Endothelial cell of umbilical vein (primary cell): ENCODE measurements at regions not wholly inside any gene's neighbourhood (a gene's known extent, or its start where the extent isn't known, plus 50 kb on each side); places are given as distances from the start of the nearest gene placed in this dataset.

Experiments used
- BruUV-seq: library from RNA; stranded (reverse); fragments of 400-500 nt; replicated peaks from 2 replicates; lab custom pipeline; 2021; lab: Mats Ljungman, UMichigan
- CTCF ChIA-PET: fragments of 300-600, 350-600 bp; sonication (Branson Sonifier 250); formaldehyde crosslinking; loops from one replicate; lab custom pipeline; 2021; ENCODE audit warnings: antibody characterized with exemption, inconsistent platforms; lab: Charles Lee
- POLR2A ChIA-PET: fragments of 300-600, 350-600 bp; sonication (Branson Sonifier 250); formaldehyde crosslinking; loops from one replicate; lab custom pipeline; 2021; ENCODE audit warnings: antibody characterized with exemption, inconsistent platforms; lab: Charles Lee
- DNase-seq: peaks from one replicate; pipeline ENCODE4 v3.0.0-alpha.2; 2011; ENCODE audit warnings: low read depth, low spot score
- FAIRE-seq: peaks from 2 replicates; lab custom pipeline; 2011; peaks lifted over from hg19 to GRCh38; lab: Jason Lieb, UNC
- H2AFZ ChIP-seq: 2 replicates; pipeline ENCODE4 v1.6.0; 2012; ENCODE audit warnings: low read depth, low read length, control low read depth, inconsistent platforms
- H3K27ac ChIP-seq: 2 replicates; pipeline ENCODE4 v1.5.1; 2011; ENCODE audit warnings: low read depth, mild to moderate bottlenecking, control low read depth, low read length, moderate library complexity; ENCODE audit not compliant: insufficient read depth
- H3K27me3 ChIP-seq, 2 experiments: 2 replicates each; pipeline versions ENCODE4 v1.6.0 to v1.6.1; 2011; ENCODE audit warnings: low read length in 2 of 2, mixed read lengths in 1 of 2; ENCODE audit not compliant: control insufficient read depth in 2 of 2, insufficient read depth in 2 of 2
- H3K36me3 ChIP-seq, 2 experiments: 2 replicates in 1 of 2; 3 replicates in 1 of 2; pipeline ENCODE4 v1.5.1; 2011; ENCODE audit warnings: low read length in 2 of 2, mild to moderate bottlenecking in 1 of 2, moderate library complexity in 1 of 2; ENCODE audit not compliant: control insufficient read depth in 2 of 2, insufficient read depth in 2 of 2; ENCODE audit errors: extremely low read depth in 1 of 2
- H3K4me1 ChIP-seq: 3 replicates; pipeline ENCODE4 v1.5.1; 2011; ENCODE audit warnings: mild to moderate bottlenecking, low read length; ENCODE audit not compliant: control insufficient read depth, insufficient read depth; ENCODE audit errors: extremely low read depth
- H3K4me2 ChIP-seq: 2 replicates; pipeline ENCODE4 v1.6.1; 2011; ENCODE audit warnings: low read length, control low read depth, mixed read lengths; ENCODE audit not compliant: insufficient read depth
- H3K4me3 ChIP-seq, 3 experiments: fragments of 200-600 bp in 1 of 3; sonication (generic), shearing (Covaris generic) in 1 of 3; replicated peaks in 1 of 3; 2 replicates each; pipeline ENCODE4 v1.5.1; 2011 to 2016; ENCODE audit warnings: control low read depth in 3 of 3, low read length in 3 of 3, mild to moderate bottlenecking in 2 of 3, inconsistent platforms in 1 of 3, low read depth in 1 of 3, moderate library complexity in 1 of 3; ENCODE audit not compliant: insufficient read depth in 1 of 3
- H3K79me2 ChIP-seq: 2 replicates; pipeline ENCODE4 v1.6.0; 2012; ENCODE audit warnings: low read length, inconsistent platforms; ENCODE audit not compliant: control insufficient read depth, insufficient read depth
- H3K9ac ChIP-seq: replicated peaks from 2 replicates; pipeline ENCODE3; 2011; ENCODE audit warnings: low read length, control low read depth; ENCODE audit not compliant: insufficient read depth; ENCODE audit errors: extremely low read depth
- H3K9me1 ChIP-seq: replicated peaks from 3 replicates; pipeline ENCODE4 v1.6.0; 2011; ENCODE audit warnings: mild to moderate bottlenecking, low read length; ENCODE audit not compliant: control insufficient read depth, insufficient read depth; ENCODE audit errors: extremely low read depth
- H3K9me3 ChIP-seq: replicated peaks from 2 replicates; pipeline ENCODE4 v1.5.1; 2012; ENCODE audit warnings: low read length, inconsistent platforms; ENCODE audit not compliant: control insufficient read depth, insufficient read depth
- H4K20me1 ChIP-seq: replicated peaks from 2 replicates; pipeline ENCODE3; 2011; ENCODE audit warnings: mild to moderate bottlenecking, low read length; ENCODE audit not compliant: control insufficient read depth, insufficient read depth; ENCODE audit errors: extremely low read depth
- CTCF ChIP-seq, 2 donors: IDR thresholded peaks; 1 replicate in 1 of 2; 2 replicates in 1 of 2; pipeline ENCODE4 v1.5.1; 2011; ENCODE audit warnings: low read length in 2 of 2, mild to moderate bottlenecking in 2 of 2, moderate library complexity in 2 of 2, control low read depth in 1 of 2, inconsistent platforms in 1 of 2, low read depth in 1 of 2; ENCODE audit not compliant: insufficient read depth in 1 of 2; ENCODE audit errors: extremely low read depth in 1 of 2
- FOS ChIP-seq: IDR thresholded peaks from 2 replicates; pipeline ENCODE4 v1.6.1; 2011; ENCODE audit warnings: mild to moderate bottlenecking, low read length, moderate library complexity, borderline replicate concordance; ENCODE audit not compliant: insufficient read depth
- GATA2 ChIP-seq: IDR thresholded peaks from 2 replicates; pipeline ENCODE4 v1.7.0; 2011; ENCODE audit warnings: low read depth, mild to moderate bottlenecking, moderate library complexity, mixed read lengths, low read length; ENCODE audit not compliant: insufficient read length, insufficient read depth
- JUN ChIP-seq: IDR thresholded peaks from 2 replicates; pipeline ENCODE4 v1.6.1; 2011; ENCODE audit warnings: borderline replicate concordance, low read depth; ENCODE audit not compliant: insufficient read length, insufficient read depth
- MYC ChIP-seq: IDR thresholded peaks from one replicate; pipeline ENCODE4 v1.6.1; 2011; ENCODE audit warnings: mild to moderate bottlenecking, low read depth, low read length
- POLR2A ChIP-seq: IDR thresholded peaks from 2 replicates; pipeline ENCODE4 v1.6.1; 2012; ENCODE audit warnings: low read depth, mild to moderate bottlenecking, control low read depth, low read length
- POLR2AphosphoS5 ChIP-seq: IDR thresholded peaks from 2 replicates; pipeline ENCODE4 v1.6.1; 2012; ENCODE audit warnings: low read depth, mild to moderate bottlenecking, control low read depth, low read length, moderate library complexity; ENCODE audit not compliant: insufficient read depth
- dilution Hi-C: fragments of 300-500 bp; cut with MboI; formaldehyde crosslinking; loops from one replicate; pipeline ENCODE4 v1.15.0; 2019; ENCODE audit warnings: low sequenced_read_pairs; ENCODE audit not compliant: extremely low pct_ligation_motif_present
- intact Hi-C: fragments of 100-400 bp; cut with micrococcal nuclease; formaldehyde crosslinking; loops from one replicate; pipeline ENCODE4 v1.10.0; 2022
- TF ChIP-seq, protein P1 (sequence below): IDR thresholded peaks from 2 replicates; pipeline ENCODE4 v1.6.1; 2011; ENCODE audit not compliant: insufficient read depth, insufficient read length

- FAIRE-seq (no peak), DNase-seq (no peak)
- Histone ChIP-seq H3K4me2 (no peak overlapping the region), H3K27me3 (no peaks in the 10 kb centered on the region), H3K9me1 (no peaks in the 10 kb centered on the region), H2AFZ (no peak overlapping the region), H3K9ac (no peak overlapping the region), H3K4me1 (no peaks in the 10 kb centered on the region), H4K20me1 (no peaks in the 10 kb centered on the region), H3K79me2 (no peaks in the 10 kb centered on the region), H3K4me3 (no peak overlapping the region), H3K27ac (no peak overlapping the region), H3K9me3 (no peaks in the 10 kb centered on the region), H3K36me3 (no peaks in the 10 kb centered on the region)
- BruUV-seq: no TSS peak
- CTCF ChIA-PET: interaction anchor here (1.9 kb wide), 1 partner anchor 15 kb away, joined by 4 read pairs; no protein-coding TSS in a partner anchor
- intact Hi-C loops: no loop called here
- TF ChIP-seq GATA2 (no peak), CTCF (IDR thresholded peaks at IDR 0.05; ENCODE audit: extremely low read depth in 1 of 2, insufficient read depth in 1 of 2, low read depth in 1 of 2, low read length in 2 of 2) (no peak), FOS (no peak)
- POLR2A ChIA-PET: no interaction called here
- dilution Hi-C loops: no loop called here
Measured at GRCh38 chr1:56173736-56174135, 405.6 kb downstream of the PLPP3 start.

DNA sequence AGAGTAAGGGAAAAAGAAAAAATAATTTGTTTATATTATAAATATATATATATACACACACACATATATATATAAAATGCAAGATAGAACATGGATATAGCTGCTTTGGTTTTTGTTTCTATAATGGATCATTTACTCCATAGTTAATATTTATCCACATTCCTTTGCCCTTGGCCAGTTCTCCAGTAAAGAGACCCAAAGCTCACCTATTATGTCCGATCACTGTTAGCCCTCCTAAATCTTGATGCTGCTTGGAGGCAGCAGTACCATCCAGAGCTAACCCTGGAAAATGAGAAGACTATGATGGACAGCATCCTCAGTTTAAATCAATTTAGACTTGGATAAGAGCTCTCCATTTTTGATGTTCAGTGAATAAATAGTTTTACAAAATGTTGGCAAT lies 407.7 kb downstream of the PLPP3 start:
- no peak for TF ChIP-seq CTCF (IDR thresholded peaks at IDR 0.05; ENCODE audit: extremely low read depth in 1 of 2, insufficient read depth in 1 of 2, low read depth in 1 of 2, low read length in 2 of 2)
- no peak for TF ChIP-seq POLR2A
- TF ChIP-seq POLR2AphosphoS5: no peak
- TF ChIP-seq MYC: no peak
- TF ChIP-seq, protein P1, sequence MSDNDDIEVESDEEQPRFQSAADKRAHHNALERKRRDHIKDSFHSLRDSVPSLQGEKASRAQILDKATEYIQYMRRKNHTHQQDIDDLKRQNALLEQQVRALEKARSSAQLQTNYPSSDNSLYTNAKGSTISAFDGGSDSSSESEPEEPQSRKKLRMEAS: no peak
- TF ChIP-seq JUN: no peak
- intact Hi-C loops (no loop called here), dilution Hi-C loops (no loop called here)
- Histone ChIP-seq H3K9ac (no peak overlapping the region), H3K4me2 (no peak overlapping the region), H3K36me3 (no peaks in the 10 kb centered on the region), H3K27ac (no peak overlapping the region), H3K79me2 (no peaks in the 10 kb centered on the region), H3K4me1 (no peaks in the 10 kb centered on the region), H4K20me1 (no peaks in the 10 kb centered on the region), H3K9me3 (no peaks in the 10 kb centered on the region), H2AFZ (no peak overlapping the region), H3K9me1 (no peaks in the 10 kb centered on the region), H3K4me3 (no peak overlapping the region), H3K27me3 (no peaks in the 10 kb centered on the region)
- CTCF ChIA-PET: interaction anchor here (1.2 kb wide), 1 partner anchor 12 kb away, joined by 4 read pairs; no protein-coding TSS in a partner anchor
- no TSS peak for BruUV-seq
- FAIRE-seq (no peak), DNase-seq (no peak)
- POLR2A ChIA-PET: interaction anchor here (0.9 kb wide), 1 partner anchor 10 kb away, joined by 3 read pairs; no protein-coding TSS in a partner anchor
